HCEC 1CT (cell line): ENCODE measurements at regions not wholly inside any gene's neighbourhood (a gene's known extent, or its start where the extent isn't known, plus 50 kb on each side); places are given as distances from the start of the nearest gene placed in this dataset.
"Not testable (repeated sequence)": the region's sequence is repeated elsewhere in the genome, so short reads cannot be mapped to it uniquely, and the experiment has no call there.

Experiments used
- DNase-seq: peaks from one replicate; pipeline ENCODE4 v3.0.0-alpha.2; 2017

- no peak for DNase-seq
Observed at GRCh38 chr2:59383473-59383872, 1142.3 kb upstream of the FANCL start.

- DNase-seq: no peak
Observed at GRCh38 chr2:59378127-59378526, 1137.0 kb upstream of the FANCL start.

- DNase-seq: no peak
Observed at GRCh38 chr2:59366288-59366687, 1125.2 kb upstream of the FANCL start.

- DNase-seq: no peak
Observed at GRCh38 chr2:59354498-59354897, 1113.4 kb upstream of the FANCL start.

- DNase-seq: no peak
Observed at GRCh38 chr2:59353306-59353921, 1112.3 kb upstream of the FANCL start.

- DNase-seq: no peak
Observed at GRCh38 chr2:59342166-59342565, 1101.0 kb upstream of the FANCL start.

GRCh38 chr2:59339837-59340207, 1098.7 kb upstream of the FANCL start:
- no peak for DNase-seq

GRCh38 chr2:59339121-59339836, 1098.2 kb upstream of the FANCL start:
- no peak for DNase-seq

- DNase-seq: no peak
Observed at GRCh38 chr2:59333007-59333406, 1091.9 kb upstream of the FANCL start.

GRCh38 chr2:59326581-59327365, 1085.6 kb upstream of the FANCL start:
- DNase-seq: not testable (repeated sequence)

GRCh38 chr2:59322870-59323269, 1081.7 kb upstream of the FANCL start:
- DNase-seq: no peak

GRCh38 chr2:59322005-59322404, 1080.9 kb upstream of the FANCL start:
- no peak for DNase-seq

GRCh38 chr2:59314031-59314766, 1073.1 kb upstream of the FANCL start:
- DNase-seq: no peak

- no peak for DNase-seq
Observed at GRCh38 chr2:59312967-59313940, 1072.1 kb upstream of the FANCL start.

- DNase-seq: no peak
Observed at GRCh38 chr2:59312029-59312428, 1070.9 kb upstream of the FANCL start.

GRCh38 chr2:59308108-59308507, 1067.0 kb upstream of the FANCL start:
- DNase-seq: no peak

GRCh38 chr2:59307196-59307595, 1066.1 kb upstream of the FANCL start:
- DNase-seq: no peak

GRCh38 chr2:59303272-59303671, 1062.1 kb upstream of the FANCL start:
- no peak for DNase-seq

GRCh38 chr2:59302683-59303082, 1061.6 kb upstream of the FANCL start:
- no peak for DNase-seq

- DNase-seq: no peak
Observed at GRCh38 chr2:59301466-59302402, 1060.6 kb upstream of the FANCL start.

GRCh38 chr2:59297816-59298215, 1056.7 kb upstream of the FANCL start:
- no peak for DNase-seq
